H7 (cell line): ENCODE measurements at regions not wholly inside any gene's neighbourhood (a gene's known extent, or its start where the extent isn't known, plus 50 kb on each side); places are given as distances from the start of the nearest gene placed in this dataset.

Experiments
- DNase-seq: peaks from one replicate; pipeline ENCODE4 v3.0.0; 2012
- H3K27me3 ChIP-seq: 2 replicates; pipeline ENCODE4 v1.6.0; 2011; ENCODE audit warnings: mild to moderate bottlenecking, low read length; ENCODE audit not compliant: control insufficient read depth, insufficient read depth
- H3K36me3 ChIP-seq: replicated peaks from 2 replicates; pipeline ENCODE4 v1.5.1; 2011; ENCODE audit warnings: low read length; ENCODE audit not compliant: control insufficient read depth, insufficient read depth
- H3K4me3 ChIP-seq: 2 replicates; pipeline ENCODE4 v1.5.1; 2011; ENCODE audit warnings: low read depth, mild to moderate bottlenecking, control low read depth, low read length, moderate library complexity; ENCODE audit not compliant: insufficient read depth

DNA sequence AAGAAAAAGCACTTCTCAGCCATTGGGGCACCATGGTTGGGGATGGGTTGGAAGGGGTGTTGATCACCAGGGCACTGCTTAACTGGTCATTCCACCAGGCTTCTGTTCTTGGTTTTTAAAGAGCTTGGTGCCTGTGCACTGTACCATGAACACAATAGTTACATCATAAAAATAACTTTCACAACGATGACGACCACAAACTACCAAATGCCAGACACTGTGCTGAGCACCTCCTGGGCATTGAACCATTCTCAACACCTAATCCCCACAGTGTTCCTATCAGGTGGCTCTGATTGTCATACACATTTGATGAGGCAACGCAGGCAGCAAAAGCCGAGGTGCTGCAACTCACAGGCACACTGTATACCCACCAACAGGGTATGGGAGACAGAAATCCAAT, 208.0 kb downstream of the FOXL1 start:
- Histone ChIP-seq H3K36me3 (no peaks in the 10 kb centered on the region), H3K4me3 (no peak overlapping the region), H3K27me3 (no peaks in the 10 kb centered on the region)
- no peak for DNase-seq

DNA sequence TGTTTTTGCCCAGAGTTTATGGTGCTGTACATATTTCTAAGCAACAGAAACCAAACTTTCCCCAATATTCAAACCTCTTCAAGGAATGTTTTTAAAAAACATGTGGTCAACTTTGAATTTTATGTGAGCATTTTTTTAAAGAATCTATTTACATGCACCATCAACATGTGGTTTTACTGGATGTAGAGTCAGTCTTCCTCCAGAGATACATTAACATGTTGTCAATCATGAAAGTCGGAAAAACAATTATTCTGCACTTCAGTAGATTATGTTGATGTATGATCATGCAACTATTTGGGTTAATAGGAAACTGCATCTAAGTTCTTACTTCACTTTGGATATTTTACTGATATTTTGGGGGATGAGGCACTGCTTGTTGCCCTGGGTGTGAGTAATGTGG, 208.6 kb downstream of the FOXL1 start:
- Histone ChIP-seq H3K36me3 (no peaks in the 10 kb centered on the region), H3K27me3 (no peaks in the 10 kb centered on the region), H3K4me3 (no peak overlapping the region)
- no peak for DNase-seq

DNA sequence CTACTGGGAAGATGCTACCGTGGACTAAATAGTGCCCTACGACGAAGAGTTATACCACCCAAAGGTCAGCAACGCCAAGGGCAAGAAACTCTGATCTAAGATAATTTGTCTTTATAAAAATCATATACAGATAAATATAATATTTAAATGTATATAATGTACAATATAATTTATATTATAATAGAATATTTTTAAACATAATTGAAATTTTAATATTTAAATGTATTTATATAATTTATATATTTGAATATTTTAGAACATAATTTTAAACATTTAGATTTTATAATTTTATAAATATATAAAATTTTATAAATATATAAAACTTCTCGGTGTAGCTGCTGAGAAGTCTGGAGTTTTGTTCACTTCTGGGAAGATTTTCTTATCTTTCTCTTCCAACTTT, 209.2 kb downstream of the FOXL1 start:
- H3K36me3 ChIP-seq: no peaks in the 10 kb centered on the region
- no peak for DNase-seq
- no peaks in the 10 kb centered on the region for H3K27me3 ChIP-seq
- no peak overlapping the region for H3K4me3 ChIP-seq

DNA sequence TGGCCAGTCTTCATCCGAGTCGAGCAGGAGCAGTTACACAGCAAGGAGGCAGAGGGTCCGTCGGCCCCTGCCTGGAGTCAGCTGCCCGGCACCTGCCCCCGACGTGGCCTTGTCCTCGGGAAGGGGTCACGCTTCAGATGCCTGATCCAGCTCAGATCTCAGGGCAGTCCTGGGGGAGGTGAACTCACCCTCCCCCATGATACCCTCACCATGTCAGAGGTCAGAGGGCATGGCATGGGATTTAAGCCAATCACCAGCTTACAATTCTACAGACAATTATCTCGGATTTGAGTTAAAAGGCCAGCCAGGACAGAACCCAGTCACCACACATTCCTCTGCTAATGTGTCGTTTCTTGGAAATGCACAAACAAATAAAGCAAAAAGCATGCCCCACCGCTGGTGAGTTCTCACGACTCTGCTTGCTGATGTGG, 211.3 kb downstream of the FOXL1 start:
- Histone ChIP-seq H3K36me3 (no peaks in the 10 kb centered on the region), H3K27me3 (peaks cover 1% of the 10 kb centered on the region; the same call in 1 of the 2 replicates), H3K4me3 (no peak overlapping the region)
- DNase-seq: no peak

DNA sequence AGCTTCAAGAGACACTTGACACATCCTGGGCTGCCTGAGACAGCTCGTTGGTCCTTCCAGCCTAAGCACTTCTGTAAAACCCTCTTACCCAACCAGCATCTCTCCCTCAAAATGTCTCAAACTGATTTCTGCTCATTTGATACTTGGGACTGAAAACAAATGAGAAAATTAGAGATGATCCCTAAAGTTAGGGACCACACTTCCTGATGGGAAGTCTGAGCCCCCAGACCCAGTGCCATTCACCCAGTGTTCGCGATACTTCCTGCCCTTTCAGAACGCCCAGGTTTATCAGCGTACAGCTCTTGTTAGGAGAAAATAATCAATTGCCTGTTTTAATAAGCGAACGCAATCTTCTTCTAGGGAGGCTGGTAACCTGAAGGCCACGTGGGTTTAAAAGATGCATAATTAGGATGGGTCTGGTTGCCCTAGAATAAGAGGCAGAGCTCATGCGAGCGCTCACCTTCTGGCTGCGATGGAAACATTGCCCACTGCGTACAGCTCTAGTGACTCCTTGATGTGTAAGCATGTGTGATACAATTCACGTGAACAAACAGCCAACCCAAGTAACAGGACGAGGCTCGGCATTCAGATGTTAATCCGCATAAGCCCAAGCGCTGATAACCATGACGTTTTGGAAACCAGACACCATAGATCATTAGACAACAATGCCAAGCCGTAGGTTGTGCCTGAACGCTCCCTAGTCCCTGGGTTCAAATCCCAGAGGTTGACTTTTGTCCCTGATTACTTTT, 213.1 kb downstream of the FOXL1 start:
- Histone ChIP-seq H3K27me3 (peaks cover 1% of the 10 kb centered on the region; the same call in 1 of the 2 replicates), H3K4me3 (no peak overlapping the region), H3K36me3 (no peaks in the 10 kb centered on the region)
- DNase-seq: no peak

DNA sequence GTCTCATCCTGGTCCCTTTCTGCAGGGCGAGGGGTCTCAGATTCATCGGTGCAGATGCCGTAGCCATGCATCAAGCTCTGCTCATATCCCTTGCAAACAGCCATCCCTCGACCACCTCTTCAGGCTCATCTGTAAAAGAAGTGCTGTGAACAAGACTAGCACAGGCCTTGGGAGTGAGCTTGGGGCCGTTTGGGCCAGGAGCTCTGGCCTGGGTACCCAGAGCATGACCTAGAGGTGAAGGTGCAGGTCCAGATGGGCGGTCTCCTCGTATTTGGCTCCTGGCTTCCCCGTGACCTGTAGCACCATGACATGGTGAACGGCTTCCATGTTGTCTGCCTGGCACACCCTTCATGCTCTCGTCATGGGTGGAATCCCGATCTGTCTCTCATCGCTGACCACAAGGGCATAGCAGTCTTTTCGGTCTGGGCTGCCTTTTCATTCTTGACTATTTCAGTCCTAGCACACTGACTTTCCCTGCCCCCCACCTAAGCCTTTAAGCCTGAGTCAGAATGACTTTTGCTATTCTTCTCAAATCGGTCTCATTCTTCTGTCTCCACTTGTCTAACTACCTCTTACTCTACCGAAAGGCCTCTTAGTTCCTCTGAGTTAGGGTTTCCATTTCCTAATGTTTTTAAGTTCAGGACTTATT, 216.0 kb downstream of the FOXL1 start:
- Histone ChIP-seq H3K4me3 (no peak overlapping the region), H3K27me3 (peaks cover 6% of the 10 kb centered on the region), H3K36me3 (no peaks in the 10 kb centered on the region)
- no peak for DNase-seq

DNA sequence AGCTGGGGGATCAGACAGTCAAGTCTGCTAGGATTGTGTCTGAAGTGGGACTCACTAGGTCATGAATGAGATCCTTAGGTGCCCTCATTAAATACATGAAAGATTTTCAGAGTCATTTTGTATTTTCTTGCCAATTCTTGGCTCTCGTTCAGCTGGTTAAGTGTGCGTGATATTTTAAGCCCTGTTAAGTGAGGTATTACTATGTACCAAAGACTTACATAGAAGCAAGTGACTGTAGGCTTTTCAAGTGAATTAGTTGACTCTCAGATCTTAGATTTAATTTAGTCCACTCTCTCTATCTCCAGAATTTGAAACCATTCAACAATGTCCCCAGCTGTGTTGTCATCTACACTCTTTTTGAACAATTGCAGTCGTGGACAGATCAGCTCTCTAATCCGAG, 219.4 kb downstream of the FOXL1 start:
- Histone ChIP-seq H3K4me3 (no peak overlapping the region), H3K27me3 (peaks cover 27% of the 10 kb centered on the region), H3K36me3 (no peaks in the 10 kb centered on the region)
- no peak for DNase-seq

DNA sequence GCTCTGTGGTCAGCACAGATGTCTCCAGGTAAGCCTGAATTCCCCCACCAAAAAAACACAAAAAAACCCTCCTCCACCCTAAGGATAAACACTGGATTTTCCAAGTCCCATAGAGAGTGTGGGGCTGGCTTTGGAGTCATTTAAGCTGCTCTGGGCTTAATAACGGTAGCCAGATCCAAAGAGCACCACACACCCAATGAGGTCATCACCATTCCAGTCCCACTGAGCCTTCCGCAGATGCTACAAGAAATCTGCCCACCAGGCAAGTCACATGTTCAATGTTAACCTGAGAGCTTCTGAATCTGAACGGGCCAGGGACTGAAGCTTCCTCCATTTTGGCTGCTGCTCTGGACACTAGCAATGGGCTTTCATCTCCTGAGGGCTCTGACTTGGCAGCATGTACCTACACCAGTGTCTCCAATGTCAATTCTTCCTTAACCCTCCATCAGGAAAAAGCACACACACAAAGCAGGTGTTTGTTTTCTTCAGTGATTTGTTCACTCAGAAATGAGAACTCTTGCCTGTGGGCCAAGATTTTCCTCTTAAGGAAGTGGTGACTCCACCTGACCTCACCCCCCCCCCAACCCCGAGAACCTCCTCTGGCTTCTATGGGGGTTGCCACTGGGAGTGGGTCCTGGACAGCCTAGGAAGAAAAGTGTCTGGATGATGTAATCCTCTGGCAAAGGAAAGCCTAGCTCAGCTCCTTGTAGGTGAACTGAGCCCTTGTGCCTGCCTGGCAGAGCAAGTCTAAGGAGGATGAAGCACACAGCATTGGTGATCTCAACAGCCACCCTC, 220.1 kb downstream of the FOXL1 start:
- Histone ChIP-seq H3K36me3 (no peaks in the 10 kb centered on the region), H3K27me3 (peaks cover 34% of the 10 kb centered on the region), H3K4me3 (no peak overlapping the region)
- DNase-seq: no peak

DNA sequence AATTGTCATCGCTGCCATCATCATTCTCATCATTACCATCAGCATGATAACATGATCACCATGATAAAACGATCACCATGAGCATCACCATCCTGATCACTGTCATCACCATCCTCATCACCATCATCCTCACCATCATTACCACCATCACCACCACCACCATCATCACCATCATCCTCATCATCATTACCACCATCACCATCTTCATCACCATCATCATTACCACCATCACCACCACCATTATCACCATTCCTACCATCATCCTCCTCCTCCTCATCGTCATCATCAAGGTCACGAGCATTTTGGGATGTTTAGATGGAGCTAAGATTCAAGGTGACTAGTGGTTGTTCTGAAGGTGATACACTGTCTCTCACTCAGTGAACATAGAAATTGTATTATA, 221.0 kb downstream of the FOXL1 start:
- peaks cover 39% of the 10 kb centered on the region for H3K27me3 ChIP-seq
- H3K36me3 ChIP-seq: no peaks in the 10 kb centered on the region
- no peak overlapping the region for H3K4me3 ChIP-seq
- DNase-seq: no peak

DNA sequence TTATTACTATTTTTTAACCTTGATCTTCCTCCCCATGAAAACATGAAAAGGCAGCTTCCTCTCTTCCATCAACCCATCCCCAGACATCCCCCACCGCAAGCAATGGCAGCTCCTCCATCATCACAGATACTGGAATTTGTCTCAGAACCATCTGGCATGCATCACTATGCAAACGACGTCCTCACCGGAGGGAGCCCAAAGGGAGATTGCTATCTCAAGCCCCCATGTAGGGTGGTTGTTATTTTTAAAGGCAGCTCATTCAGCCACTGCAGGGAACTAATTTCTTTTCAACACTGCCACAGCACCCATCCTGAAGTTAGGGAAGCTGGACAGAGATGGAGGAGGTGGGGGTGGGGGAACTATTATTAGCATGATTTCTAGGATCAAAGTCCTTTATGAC, 222.5 kb downstream of the FOXL1 start:
- Histone ChIP-seq H3K4me3 (no peak overlapping the region), H3K27me3 (peaks cover 47% of the 10 kb centered on the region), H3K36me3 (no peaks in the 10 kb centered on the region)
- no peak for DNase-seq

DNA sequence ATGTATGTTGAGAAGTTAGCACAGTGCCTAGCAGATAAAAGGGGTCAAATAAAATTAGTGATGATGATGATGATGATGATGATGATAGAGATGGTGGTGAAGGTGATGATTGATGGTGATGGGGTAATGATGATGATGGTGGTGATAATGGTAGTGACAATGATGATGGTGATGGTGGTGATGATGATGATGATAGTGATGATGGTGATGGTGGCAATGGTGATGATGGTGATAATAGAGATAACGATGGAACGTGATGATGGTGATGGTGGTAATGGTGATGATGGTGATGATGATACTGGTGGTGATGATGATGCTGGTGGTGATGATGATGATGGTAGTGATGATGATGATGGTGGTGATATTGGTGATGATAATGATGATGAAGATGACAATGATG, 223.7 kb downstream of the FOXL1 start:
- peaks cover 52% of the 10 kb centered on the region for H3K27me3 ChIP-seq
- H3K36me3 ChIP-seq: no peaks in the 10 kb centered on the region
- DNase-seq: no peak
- no peak overlapping the region for H3K4me3 ChIP-seq

DNA sequence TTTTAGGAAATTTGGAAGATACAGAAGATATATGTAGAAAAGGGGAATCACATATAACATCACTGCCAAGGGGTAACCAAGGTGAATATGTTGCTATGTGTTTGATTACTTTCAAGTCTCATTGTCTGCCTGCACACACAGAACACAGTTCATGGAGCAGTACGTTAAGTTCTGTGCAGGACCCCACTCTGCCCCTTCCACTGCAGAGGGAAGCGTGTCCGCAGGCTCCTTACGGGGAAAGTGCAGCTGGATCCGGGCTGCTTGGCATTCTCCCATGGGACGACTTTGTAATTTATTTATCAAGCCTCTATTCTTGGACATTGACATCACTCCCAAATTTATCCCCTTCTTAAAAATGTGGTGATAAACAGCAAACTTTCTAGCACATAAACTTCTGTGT, 226.8 kb downstream of the FOXL1 start:
- H3K4me3 ChIP-seq: no peak overlapping the region
- H3K36me3 ChIP-seq: no peaks in the 10 kb centered on the region
- DNase-seq: no peak
- H3K27me3 ChIP-seq: peaks cover 51% of the 10 kb centered on the region

DNA sequence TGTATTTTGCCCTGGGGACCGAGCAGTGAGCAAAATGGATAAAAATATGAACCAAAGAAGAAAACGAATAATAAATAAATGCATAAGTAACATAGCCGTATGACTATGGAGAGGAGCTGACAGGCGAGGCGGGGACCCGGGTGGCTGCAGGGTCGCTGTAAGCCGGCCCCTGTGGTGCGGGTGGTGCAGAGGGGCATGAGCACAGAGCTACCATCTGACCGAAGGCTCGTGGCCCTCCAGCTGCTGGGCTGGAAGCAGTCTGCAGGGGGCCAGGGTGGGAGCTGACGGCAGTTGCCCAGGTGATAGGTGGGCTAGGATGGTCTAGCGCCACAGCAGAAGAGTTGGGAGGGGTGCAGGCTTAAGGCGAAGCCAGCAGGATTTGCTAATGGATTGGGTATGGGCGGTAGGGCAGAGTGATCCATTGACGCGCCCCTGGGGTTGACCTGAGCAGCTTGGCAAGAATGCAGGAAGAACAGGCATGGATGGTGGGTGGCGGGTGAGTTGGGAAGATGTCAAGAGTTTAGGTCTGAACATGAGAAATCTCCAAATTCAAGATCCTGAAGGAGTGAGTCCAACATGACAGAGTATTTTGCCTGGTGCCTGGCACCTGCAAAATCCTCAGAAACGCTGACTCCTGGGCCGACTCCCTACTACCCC, 228.0 kb downstream of the FOXL1 start:
- Histone ChIP-seq H3K27me3 (peaks cover 45% of the 10 kb centered on the region), H3K36me3 (no peaks in the 10 kb centered on the region), H3K4me3 (peak overlapping the region; percentile 14)
- no peak for DNase-seq

DNA sequence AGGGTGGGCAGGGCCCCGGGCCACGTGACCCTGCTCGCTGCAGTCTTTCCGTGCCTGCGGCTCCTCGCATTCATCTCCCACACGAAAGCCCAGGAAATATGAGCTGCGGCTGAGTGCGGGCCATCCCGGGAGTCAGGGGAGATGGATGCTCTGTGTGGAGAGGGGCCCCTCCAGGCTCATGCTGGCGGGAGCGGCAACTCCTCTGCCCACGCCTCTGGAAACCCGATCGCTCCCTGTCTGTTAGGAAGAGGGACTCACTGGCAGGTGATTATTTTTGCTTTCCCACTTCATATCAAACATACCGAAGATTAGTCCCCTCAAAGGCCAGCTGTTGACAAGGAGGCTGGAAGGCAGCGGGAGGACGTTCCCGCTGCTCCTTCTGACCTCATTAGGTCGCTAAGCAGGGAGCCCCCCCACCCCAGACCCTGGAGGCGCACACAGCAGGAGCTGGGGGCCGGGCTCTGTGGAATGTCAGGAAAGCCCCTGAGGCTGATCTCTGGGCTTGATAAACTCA, 228.5 kb downstream of the FOXL1 start:
- peaks cover 39% of the 10 kb centered on the region for H3K27me3 ChIP-seq
- DNase-seq: peak; percentile 77
- H3K36me3 ChIP-seq: no peaks in the 10 kb centered on the region
- peak overlapping the region; percentile 14 for H3K4me3 ChIP-seq
